GM11168 (cell line): ENCODE measurements at regions not wholly inside any gene's neighbourhood (a gene's known extent, or its start where the extent isn't known, plus 50 kb on each side); places are given as distances from the start of the nearest gene placed in this dataset.
"Not testable (repeated sequence)": the region's sequence is repeated elsewhere in the genome, so short reads cannot be mapped to it uniquely, and the experiment has no call there.

ENCODE experiments used
- in situ Hi-C: fragments of 300-500 bp; cut with MboI; formaldehyde crosslinking; loops from one replicate; pipeline ENCODE4 v1.12.0; 2022; ENCODE audit warnings: low sequenced_read_pairs; ENCODE audit not compliant: unreplicated experiment

DNA sequence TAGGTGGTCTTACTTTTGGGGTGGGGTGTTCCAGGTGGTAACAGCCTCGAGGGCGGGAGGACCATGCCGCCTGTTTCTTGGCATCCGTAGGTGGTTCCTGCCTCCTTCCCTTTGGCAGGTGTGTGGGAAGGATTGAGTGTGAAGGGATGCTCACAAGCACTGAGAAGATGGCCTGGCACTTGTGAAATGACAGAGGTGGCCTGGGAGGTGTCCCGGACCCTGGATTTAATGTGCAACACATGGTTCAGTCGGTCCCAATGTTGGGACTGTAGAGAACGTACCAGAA is 165.8 kb upstream of the FOXF1 start:
- in situ Hi-C loops: loop anchor here (10.0 kb wide), 1 partner anchor 170 kb away; the partner anchor contains the start of gene FOXF1

DNA sequence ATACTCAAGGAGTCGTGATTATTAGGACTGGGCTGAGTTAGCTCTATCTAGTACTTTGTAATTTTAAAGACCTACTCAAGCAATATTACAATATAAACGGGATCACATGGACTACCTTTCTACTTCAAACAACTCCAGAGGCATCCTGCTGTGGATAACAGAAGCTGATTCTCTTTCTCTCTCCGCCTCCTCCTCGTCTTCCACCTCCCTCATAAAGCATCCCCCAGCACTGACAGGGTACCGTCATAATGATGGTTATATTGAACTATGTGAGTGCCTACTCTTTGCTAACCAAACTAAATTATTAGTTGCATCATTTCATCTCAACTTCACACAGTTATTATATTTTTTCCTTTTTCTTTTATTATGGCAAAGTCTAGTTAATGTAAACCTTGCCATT is 165.4 kb upstream of the FOXF1 start:
- in situ Hi-C loops: loop anchor here (10.0 kb wide), 1 partner anchor 170 kb away; the partner anchor contains the start of gene FOXF1

DNA sequence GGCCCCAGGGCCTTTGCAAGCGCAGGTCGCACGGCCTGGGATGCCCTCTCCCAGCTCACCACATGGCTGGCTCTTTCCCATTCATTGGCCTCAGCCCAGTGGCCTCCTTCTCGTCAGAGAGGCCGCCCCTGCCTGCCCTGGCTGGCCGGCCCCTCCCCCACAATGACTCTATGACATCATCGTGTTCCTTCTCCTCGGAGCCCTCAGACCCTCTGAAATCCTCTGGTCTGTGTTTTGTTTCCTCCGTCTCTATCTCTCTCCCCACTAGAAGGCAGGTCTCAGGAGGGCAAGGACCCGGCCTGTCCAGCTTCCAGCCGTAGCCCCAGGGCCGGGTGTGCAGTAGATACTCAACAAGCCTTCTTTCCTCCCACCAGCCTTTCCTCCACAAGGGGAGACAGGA is 164.8 kb upstream of the FOXF1 start:
- in situ Hi-C loops: loop anchor here (10.0 kb wide), 1 partner anchor 169 kb away; the partner anchor contains the start of gene FOXF1

DNA sequence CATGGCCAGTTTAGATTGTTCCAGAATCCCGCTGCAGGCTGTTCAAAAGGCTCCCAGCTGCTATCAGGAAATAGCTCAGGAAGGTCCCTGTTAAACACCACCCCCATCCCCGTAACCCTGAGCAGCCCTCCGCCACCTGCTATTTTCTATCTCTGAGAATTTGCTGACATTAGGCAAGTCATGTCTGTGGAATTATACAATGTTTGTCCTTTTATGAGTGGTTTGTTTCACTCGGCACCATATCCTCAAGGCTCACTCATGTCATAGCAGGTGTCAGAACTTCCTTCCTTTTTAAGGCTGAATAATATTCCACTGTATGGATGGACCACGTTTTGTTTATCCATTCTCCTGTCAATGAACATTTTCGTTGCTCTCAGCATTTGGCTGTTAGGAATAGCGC is 164.3 kb upstream of the FOXF1 start:
- in situ Hi-C loops: loop anchor here (10.0 kb wide), 1 partner anchor 169 kb away; the partner anchor contains the start of gene FOXF1

DNA sequence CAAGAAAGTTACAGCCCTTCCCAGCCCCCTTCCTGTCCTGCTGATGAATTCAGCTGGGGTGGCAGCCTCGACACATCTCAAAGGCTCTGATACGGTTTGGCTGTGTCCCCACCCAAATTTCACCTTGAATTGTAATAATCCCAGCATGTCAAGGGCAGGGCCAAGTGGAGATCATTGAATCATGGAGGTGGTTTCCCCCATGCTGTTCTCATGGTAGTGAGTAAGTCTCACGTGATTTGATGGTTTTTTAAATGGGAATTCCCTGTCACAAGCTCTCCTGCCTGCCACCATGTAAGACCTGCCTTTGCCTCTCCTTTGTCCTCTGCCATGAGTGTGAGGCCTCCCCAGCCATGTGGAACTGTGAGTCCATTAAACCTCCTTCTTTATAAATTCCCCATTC is 163.2 kb upstream of the FOXF1 start:
- in situ Hi-C loops: loop anchor here (10.0 kb wide), 1 partner anchor 168 kb away; the partner anchor contains the start of gene FOXF1

DNA sequence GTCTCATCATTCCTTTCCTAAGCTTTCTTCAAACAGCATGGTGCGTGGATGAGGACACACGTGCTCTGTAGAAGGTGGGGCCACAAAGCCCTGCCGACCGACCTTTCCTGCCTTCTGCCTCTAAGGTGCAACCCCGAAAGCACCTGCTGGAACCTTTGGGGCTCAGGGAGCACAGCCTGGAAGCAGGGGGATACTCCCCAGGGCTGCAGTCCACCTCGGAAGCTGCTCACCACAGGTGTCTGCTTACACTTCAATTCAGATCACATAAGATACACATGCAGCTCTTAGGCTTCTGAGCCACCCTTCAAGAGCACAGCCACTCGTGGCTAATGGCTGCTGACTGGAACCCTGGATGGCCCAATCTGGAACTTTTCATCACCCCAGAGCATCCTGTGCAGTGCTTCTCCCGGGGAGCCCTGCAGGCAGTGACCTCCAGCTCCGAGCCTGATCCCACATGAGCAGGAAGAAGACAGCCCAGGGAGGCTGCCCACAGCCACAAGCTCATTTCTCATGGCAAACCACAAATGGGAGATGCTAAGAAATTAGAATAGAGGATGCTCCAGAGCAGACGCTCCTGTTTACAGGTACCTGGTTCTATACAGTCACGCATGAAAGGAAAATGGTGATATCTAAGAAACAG is 162.3 kb upstream of the FOXF1 start:
- in situ Hi-C loops: loop anchor here (10.0 kb wide), 1 partner anchor 167 kb away; the partner anchor contains the start of gene FOXF1

DNA sequence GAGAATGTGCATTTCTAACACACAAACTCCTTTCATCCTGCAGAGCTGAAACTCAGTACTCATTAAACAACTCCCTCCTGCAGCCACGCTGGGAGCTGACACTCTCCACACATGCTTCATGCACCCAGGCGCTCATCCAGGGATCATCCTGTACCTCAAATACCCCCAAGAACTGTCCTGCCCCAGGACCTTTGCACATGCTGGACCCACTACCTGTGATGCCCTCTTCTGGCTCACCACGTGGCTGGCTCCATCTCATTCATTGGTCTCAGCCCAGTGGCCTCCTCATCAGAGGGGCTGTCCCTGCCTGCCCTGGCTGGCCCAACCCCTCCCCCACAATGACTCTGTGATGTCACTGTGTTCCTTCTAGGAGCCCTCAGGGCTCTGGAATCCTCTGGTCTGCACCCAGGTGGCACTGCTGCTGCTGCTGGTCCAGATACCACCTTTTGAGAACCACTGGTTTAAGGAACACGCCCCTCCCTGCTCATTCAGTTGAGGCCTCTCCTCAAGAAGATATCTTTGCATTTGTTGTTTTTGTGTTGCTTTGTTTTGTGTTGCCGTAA is 160.9 kb upstream of the FOXF1 start:
- in situ Hi-C loops: loop anchor here (10.0 kb wide), 1 partner anchor 165 kb away; the partner anchor contains the start of gene FOXF1

DNA sequence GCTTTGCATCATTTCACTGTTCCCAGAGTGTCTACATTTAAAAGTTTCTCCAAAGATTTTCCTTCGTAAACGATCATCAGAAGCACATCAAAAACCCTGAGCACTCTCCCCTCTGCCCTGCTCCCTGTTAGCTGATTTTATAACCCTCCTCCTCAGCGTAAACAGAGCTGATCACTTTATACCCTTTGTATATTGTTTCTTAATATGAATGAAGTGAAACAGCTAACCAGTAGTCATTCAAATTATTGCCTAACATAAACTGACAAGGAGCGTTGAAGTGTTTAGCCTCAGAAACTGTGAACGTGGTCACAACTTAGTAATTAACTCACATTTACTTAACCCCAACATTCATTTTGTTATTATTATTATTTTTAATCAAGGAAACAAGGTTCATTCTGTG is 160.0 kb upstream of the FOXF1 start:
- in situ Hi-C loops: no loop called here

DNA sequence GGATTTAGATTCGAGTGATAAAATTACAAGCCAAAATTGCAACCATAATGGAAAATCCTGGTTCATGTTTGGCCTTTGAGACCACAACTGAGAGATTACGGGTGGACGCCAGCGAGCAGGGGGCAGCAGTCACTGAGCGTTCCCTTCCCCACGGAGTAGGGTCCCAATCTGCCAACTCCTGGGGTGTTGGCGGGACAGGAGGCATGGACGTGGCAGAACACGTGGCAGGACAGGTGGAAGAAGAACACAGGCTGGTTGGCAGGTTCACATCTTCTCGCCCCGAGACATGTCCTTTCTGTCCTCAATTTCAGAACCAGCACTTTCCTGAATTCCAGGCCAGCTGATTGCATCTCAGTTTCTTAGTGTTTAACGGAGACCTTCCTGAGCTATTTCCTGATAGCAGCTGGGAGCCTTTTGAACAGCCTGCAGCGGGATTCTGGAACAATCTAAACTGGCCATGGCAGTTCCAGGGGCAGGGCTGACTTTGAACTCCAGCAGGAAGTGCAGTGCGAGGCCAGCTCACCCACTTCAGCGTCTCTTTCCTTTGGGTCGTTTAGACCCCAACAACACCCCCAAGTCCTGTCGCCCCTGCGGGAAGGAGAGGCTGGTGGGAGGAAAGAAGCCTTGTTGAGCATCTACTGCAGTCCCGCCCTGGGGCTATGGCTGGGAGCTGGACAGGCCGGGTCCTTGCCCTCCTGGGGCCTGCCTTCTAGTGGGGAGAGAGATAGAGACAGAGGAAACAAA is 159.1 kb upstream of the FOXF1 start:
- in situ Hi-C loops: no loop called here

DNA sequence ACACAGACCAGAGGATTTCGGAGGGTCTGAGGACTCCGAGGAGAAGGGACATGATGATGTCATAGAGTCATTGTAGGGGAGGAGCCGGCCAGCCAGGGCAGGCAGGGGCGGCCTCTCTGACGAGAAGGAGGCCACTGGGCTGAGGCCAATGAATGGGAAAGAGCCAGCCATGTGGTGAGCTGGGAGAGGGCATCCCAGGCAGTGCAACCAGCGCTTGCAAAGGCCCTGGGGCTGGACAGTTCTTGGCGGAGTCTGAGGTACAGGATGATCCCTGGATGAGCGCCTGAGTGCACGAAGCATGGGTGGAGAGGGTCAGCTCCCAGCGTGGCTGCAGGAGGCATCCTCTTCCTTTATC is 158.6 kb upstream of the FOXF1 start:
- in situ Hi-C loops: not testable (repeated sequence)

DNA sequence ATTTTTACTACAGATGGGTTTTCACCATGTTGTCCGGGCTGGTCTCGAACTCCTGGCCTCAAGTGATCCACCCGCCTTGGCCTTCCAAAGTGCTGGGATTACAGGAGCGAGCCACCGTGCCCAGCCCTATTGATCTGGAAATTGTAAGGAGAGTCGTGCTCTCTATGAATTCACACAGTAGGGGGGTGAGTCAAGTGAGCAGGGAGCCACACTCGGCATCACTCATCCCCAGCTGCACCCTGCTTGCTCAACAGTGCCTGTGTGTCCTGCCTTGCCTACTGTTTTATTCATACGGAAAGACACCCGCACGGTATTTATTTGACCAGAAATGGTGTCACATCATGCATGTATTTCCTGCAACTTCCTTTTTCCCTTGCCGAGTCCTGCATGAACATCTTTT is 157.2 kb upstream of the FOXF1 start:
- in situ Hi-C loops: no loop called here

DNA sequence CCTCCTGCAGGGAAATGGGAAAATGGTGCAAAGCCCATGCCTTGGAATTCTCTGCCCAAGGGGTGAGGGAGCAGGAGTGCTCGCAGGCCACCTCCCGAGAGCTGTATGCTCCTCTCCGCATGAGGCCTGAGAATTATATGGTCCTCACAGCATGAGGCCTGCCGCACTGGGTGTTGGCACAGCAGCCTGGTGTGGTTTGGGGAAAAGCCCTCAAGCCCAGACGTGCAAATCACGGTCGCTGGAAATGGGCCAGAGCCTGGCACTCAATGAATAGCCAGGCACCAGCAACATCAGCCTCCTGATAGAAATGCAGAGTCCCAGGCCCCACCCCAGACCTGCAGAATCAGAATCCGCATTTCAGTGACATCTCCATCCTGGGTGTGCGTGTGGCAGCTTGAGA is 156.4 kb upstream of the FOXF1 start:
- in situ Hi-C loops: no loop called here

DNA sequence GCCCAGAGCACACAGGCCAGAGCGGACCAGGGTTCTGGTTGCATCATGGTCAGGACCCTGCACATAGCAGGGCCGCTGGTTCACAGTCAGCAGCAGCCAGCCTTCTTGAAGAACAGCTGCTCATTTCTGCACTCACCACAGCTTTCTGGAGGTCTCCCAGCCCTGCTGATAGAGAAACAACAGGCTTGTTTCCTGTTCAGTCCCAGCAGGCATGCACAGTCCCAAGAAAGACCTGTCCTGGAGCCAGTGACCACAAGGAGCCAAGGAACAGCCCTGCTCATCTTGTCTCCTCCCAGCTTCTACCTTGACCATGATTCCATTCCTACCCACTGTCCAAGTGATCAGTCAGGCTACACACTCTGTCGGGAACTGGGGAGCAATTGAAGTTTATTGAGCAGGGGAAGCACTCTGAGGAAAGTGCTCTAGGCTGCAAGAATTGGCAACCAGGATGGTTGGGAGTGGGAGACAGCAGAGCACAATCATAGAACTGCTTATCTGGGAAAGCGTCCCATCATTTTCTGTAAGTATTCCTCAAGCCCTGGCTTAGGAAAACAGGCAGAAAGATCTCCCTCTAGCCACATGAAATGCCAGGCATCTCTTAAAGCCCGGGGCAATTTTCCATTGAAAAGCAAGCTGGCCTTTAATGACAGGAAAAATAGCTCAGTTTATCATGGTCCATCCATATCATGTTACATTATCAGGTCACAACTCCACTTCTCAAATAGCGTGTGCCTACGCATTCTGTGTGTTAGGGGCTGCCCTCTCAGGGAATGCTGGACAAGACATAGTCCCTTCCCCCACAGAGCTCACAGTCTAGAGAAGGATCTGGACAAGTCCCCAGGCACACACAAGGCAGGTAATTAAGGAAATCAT is 155.4 kb upstream of the FOXF1 start:
- in situ Hi-C loops: no loop called here

DNA sequence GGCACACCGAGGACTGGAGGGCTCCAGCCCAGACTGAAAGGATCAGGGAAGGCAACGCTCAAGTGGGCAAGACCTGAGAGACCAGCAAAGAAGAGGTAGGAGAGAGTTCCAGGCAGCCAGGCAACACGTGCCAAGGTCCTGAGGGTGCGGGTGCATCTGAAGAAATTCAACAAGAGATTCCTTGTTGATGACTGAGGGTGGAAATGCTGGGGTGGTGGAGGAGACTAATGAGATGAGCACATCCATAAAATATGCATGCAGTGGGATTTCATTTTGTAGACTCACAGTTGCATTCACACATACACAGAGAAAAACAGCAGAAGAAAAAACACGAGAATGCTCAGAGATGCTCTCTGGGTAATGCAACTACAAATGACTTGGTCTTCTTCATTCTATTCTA is 154.8 kb upstream of the FOXF1 start:
- in situ Hi-C loops: no loop called here

DNA sequence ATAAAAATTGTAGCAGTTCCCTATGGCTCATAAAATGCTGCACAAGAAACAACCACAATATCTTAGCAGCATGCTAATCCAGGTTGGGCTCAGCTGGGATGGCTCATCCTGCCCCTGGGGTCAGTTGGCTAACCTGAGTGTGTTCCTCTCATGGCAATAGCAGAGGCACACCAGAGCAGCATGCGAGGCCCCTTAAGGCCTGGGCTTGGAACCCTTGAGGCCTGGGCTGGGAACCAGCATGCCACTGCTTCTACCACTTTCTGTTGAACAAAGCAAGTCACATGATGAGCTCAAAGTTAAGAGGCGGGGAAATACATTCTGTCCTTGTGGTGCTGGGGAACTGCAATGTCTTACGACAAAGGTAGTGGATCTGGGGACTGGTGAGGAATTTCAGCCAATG is 154.4 kb upstream of the FOXF1 start:
- in situ Hi-C loops: no loop called here

DNA sequence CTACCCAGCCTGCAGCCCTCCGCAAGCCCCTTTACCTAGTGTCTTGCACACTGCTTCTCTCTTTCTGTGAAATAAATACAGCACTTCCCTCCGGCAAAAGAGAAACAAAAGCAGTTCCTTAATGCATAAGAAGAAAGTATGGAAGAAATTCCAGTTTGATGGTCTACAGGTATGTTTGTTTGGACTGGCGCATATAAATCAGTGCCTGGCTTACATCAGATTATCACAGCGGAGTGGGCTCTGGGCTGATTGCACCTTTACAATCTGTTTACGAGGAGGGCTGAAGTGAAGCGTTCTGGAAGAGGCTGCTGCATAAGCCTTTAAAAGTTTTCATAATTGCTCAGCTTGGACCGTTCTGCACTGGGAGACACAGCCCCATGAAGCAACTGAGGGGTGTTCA is 153.5 kb upstream of the FOXF1 start:
- in situ Hi-C loops: no loop called here

DNA sequence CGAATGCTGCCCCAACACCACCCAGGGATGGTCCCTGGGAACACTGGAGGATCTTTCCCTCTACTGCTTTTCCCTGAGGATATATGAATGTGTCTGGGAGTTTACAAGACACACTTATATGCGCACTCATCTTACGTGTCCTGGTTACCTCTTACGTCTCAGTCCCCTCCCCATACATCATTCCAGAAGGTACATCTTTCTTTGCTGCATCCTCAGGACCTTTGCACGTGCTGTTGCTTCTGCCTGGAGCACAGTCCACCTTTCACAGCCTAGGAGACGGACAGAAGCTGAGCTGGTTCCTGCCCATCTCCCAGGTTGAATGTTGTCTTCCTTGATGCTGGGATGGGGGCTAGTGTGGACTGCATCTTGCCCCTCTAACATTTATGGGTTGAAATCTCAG is 153.0 kb upstream of the FOXF1 start:
- in situ Hi-C loops: no loop called here

DNA sequence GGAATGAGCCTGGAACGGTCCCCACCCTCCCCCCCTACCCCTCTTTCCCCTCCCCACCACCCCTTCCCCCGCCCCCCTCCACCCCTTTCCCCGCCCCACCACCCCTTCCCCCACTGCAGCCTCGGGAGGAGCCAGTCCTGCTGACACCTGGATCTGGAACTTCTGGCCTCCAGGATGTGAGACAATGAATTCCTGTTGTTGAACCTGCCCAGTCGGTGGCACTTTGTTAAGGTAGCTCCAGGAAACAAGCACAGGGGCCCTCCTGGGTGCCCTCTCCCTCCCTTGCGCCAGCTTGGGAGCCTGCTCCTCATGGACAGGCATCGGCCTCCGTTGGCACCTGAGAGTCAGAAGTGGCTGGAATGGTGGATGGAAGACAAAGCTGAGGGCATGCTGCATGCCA is 152.4 kb upstream of the FOXF1 start:
- in situ Hi-C loops: no loop called here

DNA sequence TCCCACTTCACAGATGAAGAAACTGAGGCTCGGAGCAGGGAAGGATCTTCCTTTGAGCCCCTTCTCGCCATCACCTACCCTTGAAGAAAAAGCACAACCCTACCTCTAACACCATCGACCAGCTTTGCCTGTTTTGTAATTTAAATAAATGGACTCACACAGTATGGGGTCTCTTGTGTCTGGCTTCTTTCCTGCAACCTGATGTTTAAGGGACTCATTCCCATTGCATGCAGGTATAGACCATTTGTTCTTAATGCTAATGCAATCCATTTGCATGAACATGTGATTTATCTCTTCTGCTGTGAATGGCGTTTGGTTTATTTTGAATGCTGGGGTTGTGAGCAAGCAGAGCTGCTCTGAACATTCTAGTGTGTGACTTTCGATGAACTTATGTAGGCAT is 150.8 kb upstream of the FOXF1 start:
- in situ Hi-C loops: no loop called here

DNA sequence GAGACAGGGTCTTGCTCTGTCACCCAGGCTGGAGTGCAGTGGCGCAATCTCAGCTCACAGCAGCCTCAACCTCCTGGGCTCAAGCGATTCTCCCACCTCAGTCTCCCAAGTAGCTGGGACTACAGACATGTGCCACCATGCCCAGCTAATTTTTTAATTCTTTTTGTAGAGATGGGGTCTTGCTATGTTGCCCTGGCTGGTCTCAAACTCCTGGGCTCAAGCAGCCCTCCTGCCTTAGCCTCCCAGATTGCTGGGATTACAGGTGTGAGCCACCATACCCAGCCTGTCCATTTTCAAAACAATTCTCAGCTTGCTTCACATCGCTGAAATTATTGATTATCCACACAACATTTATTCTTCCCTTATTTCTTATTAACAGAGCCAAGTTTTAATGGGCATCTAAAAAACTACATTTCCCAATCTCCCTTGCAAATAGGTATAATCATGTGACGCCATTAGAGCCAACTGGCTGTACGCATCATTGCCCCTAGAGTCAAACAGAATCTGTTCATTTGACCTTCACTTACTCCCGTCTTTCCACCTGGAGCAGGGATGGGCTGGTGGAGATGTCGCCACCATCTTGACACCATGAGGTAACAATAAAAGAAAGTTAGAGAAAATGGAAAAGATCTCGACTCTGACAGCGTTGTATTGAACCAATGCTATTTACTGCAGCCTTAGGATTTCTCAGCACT is 148.0 kb upstream of the FOXF1 start:
- in situ Hi-C loops: no loop called here
